ENCODE measurements at regions not wholly inside any gene's neighbourhood (a gene's known extent, or its start where the extent isn't known, plus 50 kb on each side); places are given as distances from the start of the nearest gene placed in this dataset.
"Not testable (repeated sequence)": the region's sequence is repeated elsewhere in the genome, so short reads cannot be mapped to it uniquely, and the experiment has no call there.

- BruUV-seq (replicated peaks); H3K36me3 Mint-ChIP-seq (ENCODE audit: insufficient read depth, unreplicated experiment); H3K27ac Mint-ChIP-seq (ENCODE audit: unreplicated experiment); H3K27me3 Mint-ChIP-seq (ENCODE audit: unreplicated experiment); CTCF ChIA-PET; DNase-seq; H3K9me3 Mint-ChIP-seq (ENCODE audit: low read depth, unreplicated experiment); H3K4me3 Mint-ChIP-seq (ENCODE audit: low read depth, unreplicated experiment): not testable (repeated sequence)
- peaks cover 31% of the 10 kb centered on the region for H3K4me1 Mint-ChIP-seq (ENCODE audit: low read depth, unreplicated experiment)
- intact Hi-C loops (cut with micrococcal nuclease; ENCODE audit: unreplicated experiment), result loop anchor here (10.0 kb wide), 2 partner anchors 75 to 135 kb away; no protein-coding TSS in a partner anchor
These were observed 50.6 kb upstream of the MYL10 start for GRCh38 chr7:101679653-101680173.

GRCh38 chr7:101680406-101681145, 51.5 kb upstream of the MYL10 start:
- Mint-ChIP-seq H3K4me3 (ENCODE audit: low read depth, unreplicated experiment) (peak overlapping the region; percentile 5), H3K27ac (ENCODE audit: unreplicated experiment) (no peak overlapping the region), H3K9me3 (ENCODE audit: low read depth, unreplicated experiment) (no peaks in the 10 kb centered on the region), H3K36me3 (ENCODE audit: insufficient read depth, unreplicated experiment) (peaks cover 5% of the 10 kb centered on the region), H3K4me1 (ENCODE audit: low read depth, unreplicated experiment) (peaks cover 31% of the 10 kb centered on the region), H3K27me3 (ENCODE audit: unreplicated experiment) (no peaks in the 10 kb centered on the region)
- no TSS peak for BruUV-seq (replicated peaks)
- CTCF ChIA-PET, result interaction anchor here (1.0 to 1.8 kb wide), 5 partner anchors 49 to 521 kb away, joined by 3 to 11 read pairs (median 4); no protein-coding TSS in a partner anchor
- no peak for TF ChIP-seq CTCF (IDR thresholded peaks at IDR 0.05; ENCODE audit: unreplicated experiment)
- no peak for DNase-seq
- intact Hi-C loops (cut with micrococcal nuclease; ENCODE audit: unreplicated experiment), result loop anchor here (10.0 kb wide), 2 partner anchors 76 to 136 kb away; no protein-coding TSS in a partner anchor

GRCh38 chr7:101681170-101682007, 52.3 kb upstream of the MYL10 start:
- no peaks in the 10 kb centered on the region for H3K9me3 Mint-ChIP-seq (ENCODE audit: low read depth, unreplicated experiment)
- no peak for TF ChIP-seq CTCF (IDR thresholded peaks at IDR 0.05; ENCODE audit: unreplicated experiment)
- CTCF ChIA-PET, result interaction anchor here (1.0 to 1.8 kb wide), 5 partner anchors 48 to 521 kb away, joined by 3 to 11 read pairs (median 4); no protein-coding TSS in a partner anchor
- H3K4me1 Mint-ChIP-seq (ENCODE audit: low read depth, unreplicated experiment), result peaks cover 31% of the 10 kb centered on the region
- intact Hi-C loops (cut with micrococcal nuclease; ENCODE audit: unreplicated experiment), result loop anchor here (10.0 kb wide), 2 partner anchors 77 to 137 kb away; no protein-coding TSS in a partner anchor
- H3K4me3 Mint-ChIP-seq (ENCODE audit: low read depth, unreplicated experiment), result peak overlapping the region; percentile 5
- no peak overlapping the region for H3K27ac Mint-ChIP-seq (ENCODE audit: unreplicated experiment)
- no TSS peak for BruUV-seq (replicated peaks)
- no peaks in the 10 kb centered on the region for H3K27me3 Mint-ChIP-seq (ENCODE audit: unreplicated experiment)
- H3K36me3 Mint-ChIP-seq (ENCODE audit: insufficient read depth, unreplicated experiment), result peaks cover 5% of the 10 kb centered on the region
- DNase-seq, result peak; percentile 77

- Mint-ChIP-seq H3K9me3 (ENCODE audit: low read depth, unreplicated experiment) (no peaks in the 10 kb centered on the region), H3K4me3 (ENCODE audit: low read depth, unreplicated experiment) (no peak overlapping the region), H3K27ac (ENCODE audit: unreplicated experiment) (no peak overlapping the region), H3K4me1 (ENCODE audit: low read depth, unreplicated experiment) (peaks cover 18% of the 10 kb centered on the region), H3K36me3 (ENCODE audit: insufficient read depth, unreplicated experiment) (peaks cover 5% of the 10 kb centered on the region), H3K27me3 (ENCODE audit: unreplicated experiment) (no peaks in the 10 kb centered on the region)
- intact Hi-C loops (cut with micrococcal nuclease; ENCODE audit: unreplicated experiment), result loop anchor here (5.0 to 10.0 kb wide), 3 partner anchors 80 to 140 kb away; no protein-coding TSS in a partner anchor
- CTCF ChIA-PET, result no interaction called here
- no peak for TF ChIP-seq CTCF (IDR thresholded peaks at IDR 0.05; ENCODE audit: unreplicated experiment)
- no TSS peak for BruUV-seq (replicated peaks)
- no peak for DNase-seq
These were observed 55.9 kb upstream of the MYL10 start for GRCh38 chr7:101684983-101685330.

Measured in Calu3 (cell line).